GM18867 (cell line): ENCODE measurements at regions not wholly inside any gene's neighbourhood (a gene's known extent, or its start where the extent isn't known, plus 50 kb on each side); places are given as distances from the start of the nearest gene placed in this dataset.
A peak's percentile ranks its signal among the peaks of the same experiment; 100 is the strongest.

ENCODE experiments used
- ATAC-seq: cut with Tn5 transposase; IDR thresholded peaks from one replicate; pipeline ENCODE4 v1.9.1; 2021; ENCODE audit warnings: mild to moderate bottlenecking, moderate library complexity; ENCODE audit not compliant: unreplicated experiment

GRCh38 chr2:145609951-145610350, 1090.0 kb upstream of the ZEB2 start:
- ATAC-seq: no peak

- ATAC-seq: no peak
Observed at GRCh38 chr2:145601361-145601925, 1081.5 kb upstream of the ZEB2 start.

- no peak for ATAC-seq
Observed at GRCh38 chr2:145600811-145601210, 1080.9 kb upstream of the ZEB2 start.

GRCh38 chr2:145599756-145600155, 1079.8 kb upstream of the ZEB2 start:
- ATAC-seq: no peak

- ATAC-seq: no peak
Observed at GRCh38 chr2:145598434-145598833, 1078.5 kb upstream of the ZEB2 start.

- no peak for ATAC-seq
Observed at GRCh38 chr2:145597809-145598208, 1077.9 kb upstream of the ZEB2 start.

GRCh38 chr2:145597006-145597405, 1077.1 kb upstream of the ZEB2 start:
- peak; percentile 29 for ATAC-seq

GRCh38 chr2:145596416-145596815, 1076.5 kb upstream of the ZEB2 start:
- no peak for ATAC-seq

- ATAC-seq: no peak
Observed at GRCh38 chr2:145595296-145595695, 1075.4 kb upstream of the ZEB2 start.

GRCh38 chr2:145593991-145594614, 1074.2 kb upstream of the ZEB2 start:
- no peak for ATAC-seq

GRCh38 chr2:145593280-145593679, 1073.4 kb upstream of the ZEB2 start:
- peak; percentile 67 for ATAC-seq

GRCh38 chr2:145592361-145592760, 1072.4 kb upstream of the ZEB2 start:
- no peak for ATAC-seq

- ATAC-seq: no peak
Observed at GRCh38 chr2:145591109-145591809, 1071.3 kb upstream of the ZEB2 start.

GRCh38 chr2:145587922-145588321, 1068.0 kb upstream of the ZEB2 start:
- no peak for ATAC-seq

- no peak for ATAC-seq
Observed at GRCh38 chr2:145584353-145584752, 1064.4 kb upstream of the ZEB2 start.

- ATAC-seq: no peak
Observed at GRCh38 chr2:145573608-145574007, 1053.7 kb upstream of the ZEB2 start.

GRCh38 chr2:145572238-145572637, 1052.3 kb upstream of the ZEB2 start:
- no peak for ATAC-seq

GRCh38 chr2:145569108-145569507, 1049.2 kb upstream of the ZEB2 start:
- ATAC-seq: no peak

- ATAC-seq: no peak
Observed at GRCh38 chr2:145563741-145564615, 1044.1 kb upstream of the ZEB2 start.

- no peak for ATAC-seq
Observed at GRCh38 chr2:145561152-145561551, 1041.2 kb upstream of the ZEB2 start.

- ATAC-seq: no peak
Observed at GRCh38 chr2:145558617-145559350, 1038.9 kb upstream of the ZEB2 start.
